Colonic mucosa (tissue), 4 donors: ENCODE measurements at regions not wholly inside any gene's neighbourhood (a gene's known extent, or its start where the extent isn't known, plus 50 kb on each side); places are given as distances from the start of the nearest gene placed in this dataset.

Source experiments
- DNase-seq: peaks from one replicate; pipeline ENCODE4 v3.0.0-alpha.2; 2020
- H3K27ac ChIP-seq: fragments of 200-600 bp; one replicate; pipeline ENCODE4 v1.8.0; 2021
- H3K27me3 ChIP-seq: fragments of 200-600 bp; one replicate; pipeline ENCODE4 v1.8.0; 2021
- H3K36me3 ChIP-seq: fragments of 200-600 bp; one replicate; pipeline ENCODE4 v1.8.0; 2021
- H3K4me1 ChIP-seq: fragments of 200-600 bp; one replicate; pipeline ENCODE4 v1.8.0; 2021; ENCODE audit warnings: mild to moderate bottlenecking
- H3K4me3 ChIP-seq: fragments of 200-600 bp; one replicate; pipeline ENCODE4 v1.8.0; 2021
- H3K9ac ChIP-seq, 2 donors: one replicate each; pipeline ENCODE4 v1.7.0; 2013; ENCODE audit warnings: control low read depth in 2 of 2, low read depth in 2 of 2, low read length in 2 of 2
- H3K9me3 ChIP-seq: fragments of 200-600 bp; one replicate; pipeline ENCODE4 v1.8.0; 2021
- CTCF ChIP-seq: fragments of 200-600 bp; IDR thresholded peaks from one replicate; pipeline ENCODE4 v1.8.0; 2022; ENCODE audit warnings: antibody characterized with exemption, mild to moderate bottlenecking
- intact Hi-C: fragments of 100-400 bp; cut with DNase I; formaldehyde crosslinking; loops from one replicate; pipeline ENCODE4 v1.14.1; 2022
- donor health status: healthy.
- donor health status: DM: no; HTN: no; CAD: no.
- donor health status: DM: no; HTN: no; CAD: no.

GRCh38 chr4:27094224-27094623 is 233.6 kb downstream of the STIM2 start:
- H3K4me1 ChIP-seq = no peaks in the 10 kb centered on the region

GRCh38 chr4:27094783-27095182 is 234.1 kb downstream of the STIM2 start:
- Histone ChIP-seq H3K27me3 (no peaks in the 10 kb centered on the region), H3K4me1 (no peaks in the 10 kb centered on the region), H3K9ac (no peak overlapping the region), H3K36me3 (no peaks in the 10 kb centered on the region), H3K27ac (no peak overlapping the region), H3K4me3 (no peak overlapping the region), H3K9me3 (no peaks in the 10 kb centered on the region)
- no peak for DNase-seq
- intact Hi-C loops = no loop called here
- no peak for TF ChIP-seq CTCF

More at GRCh38 chr4:27094224-27094623, 233.6 kb downstream of the STIM2 start:
- no peak overlapping the region for H3K9ac ChIP-seq
- intact Hi-C loops = no loop called here
- no peak overlapping the region for H3K27ac ChIP-seq
- no peak for DNase-seq
- no peaks in the 10 kb centered on the region for H3K36me3 ChIP-seq
- no peaks in the 10 kb centered on the region for H3K9me3 ChIP-seq
- H3K4me3 ChIP-seq = no peak overlapping the region
- no peaks in the 10 kb centered on the region for H3K27me3 ChIP-seq
- TF ChIP-seq CTCF = no peak

- Histone ChIP-seq H3K36me3 (no peaks in the 10 kb centered on the region), H3K9me3 (no peaks in the 10 kb centered on the region), H3K9ac (no peak overlapping the region), H3K27ac (no peak overlapping the region), H3K27me3 (no peaks in the 10 kb centered on the region), H3K4me1 (no peaks in the 10 kb centered on the region), H3K4me3 (no peak overlapping the region)
- intact Hi-C loops = no loop called here
- no peak for TF ChIP-seq CTCF
- no peak for DNase-seq
Measured at GRCh38 chr4:27096142-27096824, 235.6 kb downstream of the STIM2 start.

- no peak for TF ChIP-seq CTCF
- Histone ChIP-seq H3K4me1 (no peaks in the 10 kb centered on the region), H3K36me3 (no peaks in the 10 kb centered on the region), H3K27me3 (no peaks in the 10 kb centered on the region), H3K27ac (no peak overlapping the region), H3K9ac (no peak overlapping the region), H3K9me3 (no peaks in the 10 kb centered on the region), H3K4me3 (no peak overlapping the region)
- DNase-seq = no peak
- intact Hi-C loops = no loop called here
Measured at GRCh38 chr4:27098034-27098433, 237.4 kb downstream of the STIM2 start.

GRCh38 chr4:27100713-27101112 is 240.1 kb downstream of the STIM2 start:
- Histone ChIP-seq H3K27me3 (no peaks in the 10 kb centered on the region), H3K4me3 (no peak overlapping the region), H3K36me3 (no peaks in the 10 kb centered on the region), H3K4me1 (no peaks in the 10 kb centered on the region), H3K9me3 (no peaks in the 10 kb centered on the region), H3K9ac (no peak overlapping the region), H3K27ac (no peak overlapping the region)
- no peak for DNase-seq
- intact Hi-C loops = no loop called here
- TF ChIP-seq CTCF = no peak
